Fibroblast of lung (primary cell): ENCODE measurements at regions not wholly inside any gene's neighbourhood (a gene's known extent, or its start where the extent isn't known, plus 50 kb on each side); places are given as distances from the start of the nearest gene placed in this dataset.

ENCODE experiments used
- CTCF ChIP-seq, 2 donors: IDR thresholded peaks in 1 of 2; conservative IDR thresholded peaks in 1 of 2; 1 replicate in 1 of 2; 2 replicates in 1 of 2; pipeline ENCODE4 v1.5.1; 2011 to 2012; ENCODE audit warnings: low read length in 2 of 2, control low read depth in 1 of 2, inconsistent platforms in 1 of 2, low read depth in 1 of 2, mild to moderate bottlenecking in 1 of 2
- EZH2 ChIP-seq: IDR thresholded peaks from 2 replicates; pipeline ENCODE4 v1.5.1; 2012; ENCODE audit warnings: low read length, control low read depth, mild to moderate bottlenecking; ENCODE audit errors: missing control alignments

GRCh38 chr3:73284472-73284871 is 223.0 kb downstream of the EBLN2 start:
- TF ChIP-seq CTCF (conservative IDR thresholded peaks at IDR 0.05 in 1 of 2, IDR thresholded peaks at IDR 0.05 in 1 of 2; ENCODE audit: low read depth in 1 of 2, low read length in 2 of 2) (no peak), EZH2 (no peak)
